Adipocyte (in vitro differentiated cells): ENCODE measurements at regions not wholly inside any gene's neighbourhood (a gene's known extent, or its start where the extent isn't known, plus 50 kb on each side); places are given as distances from the start of the nearest gene placed in this dataset.
"Not testable (repeated sequence)": the region's sequence is repeated elsewhere in the genome, so short reads cannot be mapped to it uniquely, and the experiment has no call there.

Experiments
- DNase-seq: peaks from one replicate; pipeline ENCODE4 v3.0.0-alpha.2; 2015; ENCODE audit warnings: low read depth
- H3K27me3 ChIP-seq: replicated peaks from 2 replicates; pipeline ENCODE4 v1.7.0; 2013; ENCODE audit warnings: mild to moderate bottlenecking, low read length, moderate library complexity; ENCODE audit not compliant: control insufficient read depth, insufficient read depth
- H3K36me3 ChIP-seq: 2 replicates; pipeline ENCODE4 v1.7.0; 2013; ENCODE audit warnings: low read length, mild to moderate bottlenecking, moderate library complexity; ENCODE audit not compliant: control insufficient read depth, insufficient read depth, severe bottlenecking
- H3K4me1 ChIP-seq: 2 replicates; pipeline ENCODE4 v1.7.0; 2013; ENCODE audit warnings: mild to moderate bottlenecking, low read length, moderate library complexity; ENCODE audit not compliant: control insufficient read depth, insufficient read depth
- H3K4me3 ChIP-seq: 2 replicates; pipeline ENCODE4 v1.7.0; 2013; ENCODE audit warnings: mild to moderate bottlenecking, low read length, moderate library complexity
- H3K9ac ChIP-seq: 2 replicates; pipeline ENCODE4 v1.7.0; 2013; ENCODE audit warnings: mild to moderate bottlenecking, low read length, moderate library complexity
- H3K9me3 ChIP-seq: 2 replicates; pipeline ENCODE4 v1.7.0; 2013; ENCODE audit warnings: mild to moderate bottlenecking, low read length, moderate library complexity; ENCODE audit not compliant: control insufficient read depth

DNA sequence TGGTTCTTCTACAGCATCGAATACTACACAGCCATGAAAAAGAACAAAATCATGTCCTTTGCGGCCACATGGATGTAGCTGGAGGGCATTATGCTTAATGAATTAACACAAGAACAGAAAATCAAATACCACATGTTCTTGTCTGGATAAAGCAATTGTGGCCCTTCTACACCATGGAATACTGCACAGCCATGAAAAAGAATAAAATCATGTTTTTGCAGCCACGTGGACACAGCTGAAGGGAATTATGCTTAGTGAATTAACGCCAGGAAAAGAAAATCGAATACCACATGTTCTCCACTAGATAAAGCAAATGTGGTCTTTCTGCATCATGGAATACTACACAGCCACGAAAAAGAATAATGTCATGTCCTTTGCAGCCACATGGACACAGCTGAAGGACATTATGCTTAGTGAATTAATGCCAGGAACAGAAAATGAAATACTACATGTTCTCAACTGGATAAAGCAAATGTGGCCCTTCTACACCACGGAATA lies 361.8 kb upstream of the PLGLB2 start:
- not testable (repeated sequence) for H3K4me1 ChIP-seq, DNase-seq, H3K9ac ChIP-seq, H3K9me3 ChIP-seq, H3K36me3 ChIP-seq, H3K4me3 ChIP-seq, H3K27me3 ChIP-seq

DNA sequence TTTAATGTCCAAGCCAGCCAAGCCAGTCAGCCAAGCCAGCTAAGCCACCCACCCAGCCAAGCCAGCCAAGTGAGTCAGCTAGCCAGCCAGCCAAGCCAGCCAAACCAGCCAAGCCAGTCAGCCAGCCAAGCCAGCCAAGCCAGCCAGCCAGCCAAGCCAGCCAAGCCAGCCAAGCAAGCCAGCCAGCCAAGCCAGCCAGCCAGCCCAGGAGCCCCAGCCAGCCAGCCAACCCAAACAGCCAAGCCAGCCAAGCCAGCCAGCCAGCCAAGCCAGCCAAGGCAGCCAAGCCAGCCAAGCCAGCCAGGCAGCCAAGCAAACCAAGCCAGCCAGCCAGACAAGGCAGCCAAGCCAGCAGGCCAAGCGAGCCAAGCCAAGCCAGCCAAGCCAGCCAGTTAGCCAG lies 352.1 kb upstream of the PLGLB2 start:
- not testable (repeated sequence) for H3K9me3 ChIP-seq, H3K4me1 ChIP-seq, DNase-seq, H3K4me3 ChIP-seq, H3K27me3 ChIP-seq, H3K9ac ChIP-seq, H3K36me3 ChIP-seq

DNA sequence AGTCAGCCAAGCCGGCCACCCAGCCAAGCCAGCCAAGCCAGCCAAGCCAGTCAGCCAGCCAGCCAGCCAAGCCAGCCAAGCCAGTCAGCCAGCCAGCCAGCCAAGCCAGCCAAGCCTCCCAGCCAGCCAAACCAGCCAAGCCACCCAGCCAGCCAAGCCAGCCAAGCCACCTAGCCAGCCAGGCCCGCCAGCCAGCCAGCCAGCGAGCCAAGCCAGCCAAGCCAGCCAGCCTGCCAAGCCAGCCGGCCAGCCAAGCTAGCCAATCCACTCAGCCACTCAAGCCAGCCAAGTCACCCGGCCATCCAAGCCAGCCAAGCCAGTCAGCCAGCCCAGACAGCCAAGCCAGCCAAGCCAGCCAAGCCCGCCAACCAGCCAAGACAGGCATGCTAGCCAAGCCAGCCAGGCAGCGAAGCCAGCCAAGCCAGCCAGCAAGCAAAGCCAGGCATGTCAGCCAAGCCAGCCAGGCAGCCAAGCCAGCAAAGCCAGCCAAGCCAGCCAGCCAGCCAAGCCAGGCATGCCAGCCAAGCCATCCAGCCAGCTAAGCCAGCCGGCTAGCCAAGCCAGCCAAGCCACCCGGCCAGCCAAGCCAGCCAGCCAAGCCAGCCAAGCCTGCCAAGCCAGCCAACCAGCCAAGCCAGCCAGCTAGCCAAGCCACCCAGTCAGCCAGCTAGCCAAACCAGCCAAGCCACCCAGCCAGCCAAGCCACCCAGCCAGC lies 351.2 kb upstream of the PLGLB2 start:
- H3K9me3 ChIP-seq, DNase-seq, H3K4me3 ChIP-seq, H3K4me1 ChIP-seq, H3K27me3 ChIP-seq, H3K36me3 ChIP-seq, H3K9ac ChIP-seq: not testable (repeated sequence)

- not testable (repeated sequence) for H3K9me3 ChIP-seq, H3K9ac ChIP-seq, H3K36me3 ChIP-seq, H3K4me3 ChIP-seq, H3K4me1 ChIP-seq, H3K27me3 ChIP-seq, DNase-seq
These were observed 350.4 kb upstream of the PLGLB2 start for GRCh38 chr2:87397276-87398065.

DNA sequence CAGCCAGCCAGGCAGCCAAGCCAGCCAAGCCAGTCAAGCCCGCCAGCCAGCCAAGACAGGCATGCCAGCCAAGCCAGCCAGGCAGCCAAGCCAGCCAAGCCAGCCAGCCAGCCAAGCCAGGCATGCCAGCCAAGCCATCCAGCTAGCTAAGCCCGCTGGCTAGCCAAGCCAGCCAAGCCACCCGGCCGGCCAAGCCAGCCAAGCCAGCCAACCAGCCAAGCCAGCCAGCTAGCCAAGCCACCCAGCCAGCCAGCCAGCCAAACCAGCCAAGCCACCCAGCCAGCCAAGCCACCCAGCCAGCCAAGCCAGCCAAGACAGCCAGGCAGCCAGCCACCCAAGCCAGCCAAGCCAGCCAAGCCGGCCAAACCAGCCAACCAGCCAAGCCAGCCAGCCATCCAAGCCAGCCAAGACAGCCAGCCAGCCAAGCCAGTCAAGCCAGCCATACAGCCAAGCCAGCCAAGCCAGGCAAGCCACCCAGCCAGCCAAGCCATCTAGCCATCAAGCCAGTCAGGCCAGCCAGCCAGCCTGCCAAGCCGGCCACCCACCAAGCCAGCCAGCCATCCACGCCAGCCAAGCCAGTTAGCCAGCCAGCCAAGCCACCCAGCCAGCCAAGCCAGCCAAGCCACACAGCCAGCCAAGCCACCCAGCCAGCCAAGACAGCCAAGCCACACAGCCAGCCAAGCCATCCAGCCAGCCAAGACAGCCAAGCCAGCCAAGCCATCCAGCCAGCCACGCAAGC lies 349.2 kb upstream of the PLGLB2 start:
- not testable (repeated sequence) for H3K9ac ChIP-seq, H3K4me3 ChIP-seq, H3K27me3 ChIP-seq, H3K4me1 ChIP-seq, H3K9me3 ChIP-seq, H3K36me3 ChIP-seq, DNase-seq

- Histone ChIP-seq H3K9ac (no peak overlapping the region), H3K4me1 (no peaks in the 10 kb centered on the region), H3K36me3 (no peaks in the 10 kb centered on the region), H3K9me3 (no peaks in the 10 kb centered on the region), H3K27me3 (no peaks in the 10 kb centered on the region), H3K4me3 (no peak overlapping the region)
- no peak for DNase-seq
These were observed 346.1 kb upstream of the PLGLB2 start for GRCh38 chr2:87401726-87402345.

DNA sequence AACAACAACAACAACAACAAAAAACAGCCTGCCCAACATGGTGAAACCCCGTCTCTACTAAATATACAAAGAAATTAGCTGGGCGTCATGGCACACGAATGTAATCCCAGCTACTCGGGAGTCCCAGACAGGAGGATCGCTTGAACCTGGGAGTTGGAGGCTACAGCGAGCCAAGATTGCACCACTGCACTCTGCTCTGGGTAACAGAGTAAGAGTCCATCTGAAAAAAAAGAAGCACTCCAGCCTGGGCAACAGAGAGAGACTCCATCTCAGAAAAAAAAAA lies 344.1 kb upstream of the PLGLB2 start:
- no peaks in the 10 kb centered on the region for H3K27me3 ChIP-seq
- H3K9ac ChIP-seq = no peak overlapping the region
- no peaks in the 10 kb centered on the region for H3K36me3 ChIP-seq
- H3K4me1 ChIP-seq = no peaks in the 10 kb centered on the region
- H3K9me3 ChIP-seq = no peaks in the 10 kb centered on the region
- H3K4me3 ChIP-seq = no peak overlapping the region
- no peak for DNase-seq

- H3K4me1 ChIP-seq, H3K9me3 ChIP-seq, H3K27me3 ChIP-seq, H3K4me3 ChIP-seq, DNase-seq, H3K36me3 ChIP-seq, H3K9ac ChIP-seq: not testable (repeated sequence)
These were observed 343.3 kb upstream of the PLGLB2 start for GRCh38 chr2:87404411-87405255.

DNA sequence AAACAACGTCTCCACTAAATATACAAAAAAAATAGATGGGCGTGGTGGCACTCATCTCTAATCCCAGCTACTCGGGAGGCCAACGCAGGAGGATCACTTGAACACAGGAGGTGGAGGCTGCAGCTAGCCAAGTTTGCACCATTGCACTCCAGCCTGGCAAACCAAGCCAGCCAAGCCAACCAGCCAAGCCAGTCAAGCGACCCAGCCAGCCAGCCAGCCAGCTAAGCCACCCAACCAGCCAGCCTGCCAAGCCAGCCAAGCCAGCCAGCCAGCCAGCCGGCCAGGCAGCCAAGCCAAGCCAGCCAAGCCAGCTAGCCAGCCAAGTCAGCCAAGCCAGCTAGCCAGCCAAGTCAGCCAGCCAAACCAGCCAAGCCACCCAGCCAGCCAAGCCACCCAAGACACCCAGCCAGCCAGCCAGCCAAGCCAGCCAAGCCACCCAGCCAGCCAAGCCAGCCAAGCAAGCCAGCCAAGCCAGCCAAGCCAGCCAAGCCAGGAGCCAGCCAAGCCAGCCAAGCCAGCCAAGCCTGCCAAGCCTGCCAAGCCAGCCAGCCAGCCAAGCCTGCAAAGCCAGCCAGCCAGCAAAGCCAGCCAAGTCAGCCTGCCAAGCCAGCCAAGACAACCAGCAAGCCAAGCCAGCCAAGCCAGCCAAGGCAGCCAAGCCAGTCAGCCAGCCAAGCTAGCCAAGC lies 342.2 kb upstream of the PLGLB2 start:
- not testable (repeated sequence) for DNase-seq, H3K36me3 ChIP-seq, H3K4me3 ChIP-seq, H3K9ac ChIP-seq, H3K27me3 ChIP-seq, H3K4me1 ChIP-seq, H3K9me3 ChIP-seq

GRCh38 chr2:87406406-87407175 lies 341.3 kb upstream of the PLGLB2 start:
- not testable (repeated sequence) for DNase-seq, H3K27me3 ChIP-seq, H3K9ac ChIP-seq, H3K9me3 ChIP-seq, H3K4me1 ChIP-seq, H3K36me3 ChIP-seq, H3K4me3 ChIP-seq
